Skeletal muscle tissue (tissue), 3 donors: ENCODE measurements at regions not wholly inside any gene's neighbourhood (a gene's known extent, or its start where the extent isn't known, plus 50 kb on each side); places are given as distances from the start of the nearest gene placed in this dataset.
A peak's percentile ranks its signal among the peaks of the same experiment; 100 is the strongest.

Experiments
- H3K27ac ChIP-seq: one replicate; pipeline ENCODE4 v1.7.0; 2013; ENCODE audit warnings: mild to moderate bottlenecking, low read depth, low read length, inconsistent platforms
- H3K27me3 ChIP-seq, 3 donors: one replicate each; pipeline ENCODE4 v1.7.0; 2013; ENCODE audit warnings: low read length in 3 of 3; ENCODE audit not compliant: control insufficient read depth in 3 of 3, insufficient read depth in 3 of 3
- H3K36me3 ChIP-seq, 3 donors: one replicate each; pipeline ENCODE4 v1.7.0; 2013; ENCODE audit warnings: low read length in 3 of 3; ENCODE audit not compliant: control insufficient read depth in 3 of 3, insufficient read depth in 3 of 3
- H3K4me1 ChIP-seq, 3 donors: one replicate each; pipeline ENCODE4 v1.7.0; 2013; ENCODE audit warnings: low read length in 3 of 3, mild to moderate bottlenecking in 3 of 3; ENCODE audit not compliant: control insufficient read depth in 3 of 3, insufficient read depth in 3 of 3
- H3K4me3 ChIP-seq, 3 donors: one replicate each; pipeline ENCODE4 v1.7.0; 2013; ENCODE audit warnings: low read length in 3 of 3
- H3K9ac ChIP-seq, 3 donors: one replicate each; pipeline ENCODE4 v1.7.0; 2013; ENCODE audit warnings: low read length in 3 of 3, mild to moderate bottlenecking in 3 of 3, moderate library complexity in 2 of 3, low read depth in 1 of 3
- H3K9me3 ChIP-seq, 3 donors: one replicate each; pipeline ENCODE4 v1.7.0; 2013; ENCODE audit warnings: low read length in 3 of 3; ENCODE audit not compliant: control insufficient read depth in 3 of 3
- donor health status: Osteomylitis.

- Histone ChIP-seq H3K27me3 (no peaks in the 10 kb centered on the region), H3K27ac (peak overlapping the region; percentile 68), H3K9ac (no peak overlapping the region), H3K9me3 (no peaks in the 10 kb centered on the region), H3K4me1 (peaks cover 0 to 10% (median 9%) of the 10 kb centered on the region in 3 donors), H3K36me3 (no peaks in the 10 kb centered on the region), H3K4me3 (peak overlapping the region in 1 of 3 donors; percentile 6)
Measured at GRCh38 chr7:47669178-47669891, 87.4 kb upstream of the TNS3 start.

- no peak overlapping the region for H3K4me3 ChIP-seq
- no peak overlapping the region for H3K9ac ChIP-seq
- H3K27me3 ChIP-seq, result no peaks in the 10 kb centered on the region
- no peaks in the 10 kb centered on the region for H3K36me3 ChIP-seq
- H3K9me3 ChIP-seq, result no peaks in the 10 kb centered on the region
- H3K27ac ChIP-seq, result no peak overlapping the region
- peaks cover 8 to 21% (median 20%) of the 10 kb centered on the region in 3 donors for H3K4me1 ChIP-seq
Measured at GRCh38 chr7:47666164-47666862, 84.4 kb upstream of the TNS3 start.

- H3K9me3 ChIP-seq, result no peaks in the 10 kb centered on the region
- no peak overlapping the region for H3K9ac ChIP-seq
- peaks cover 8 to 23% (median 17%) of the 10 kb centered on the region in 3 donors for H3K4me1 ChIP-seq
- no peaks in the 10 kb centered on the region for H3K27me3 ChIP-seq
- no peak overlapping the region for H3K4me3 ChIP-seq
- no peaks in the 10 kb centered on the region for H3K36me3 ChIP-seq
- no peak overlapping the region for H3K27ac ChIP-seq
Measured at GRCh38 chr7:47664650-47665195, 82.8 kb upstream of the TNS3 start.

- Histone ChIP-seq H3K9ac (no peak overlapping the region), H3K27me3 (no peaks in the 10 kb centered on the region), H3K27ac (no peak overlapping the region), H3K4me1 (peaks cover 8 to 15% (median 11%) of the 10 kb centered on the region in 3 donors), H3K9me3 (no peaks in the 10 kb centered on the region), H3K4me3 (no peak overlapping the region), H3K36me3 (no peaks in the 10 kb centered on the region)
Measured at GRCh38 chr7:47663851-47664250, 81.9 kb upstream of the TNS3 start.

GRCh38 chr7:47663213-47663612, 81.3 kb upstream of the TNS3 start:
- Histone ChIP-seq H3K27me3 (no peaks in the 10 kb centered on the region), H3K9ac (no peak overlapping the region), H3K4me1 (peaks cover 8 to 15% (median 11%) of the 10 kb centered on the region in 3 donors), H3K4me3 (no peak overlapping the region), H3K36me3 (no peaks in the 10 kb centered on the region), H3K9me3 (no peaks in the 10 kb centered on the region), H3K27ac (no peak overlapping the region)

- Histone ChIP-seq H3K27ac (no peak overlapping the region), H3K4me1 (peaks cover 8 to 15% (median 11%) of the 10 kb centered on the region in 3 donors), H3K4me3 (no peak overlapping the region), H3K9ac (no peak overlapping the region), H3K36me3 (no peaks in the 10 kb centered on the region), H3K9me3 (no peaks in the 10 kb centered on the region), H3K27me3 (no peaks in the 10 kb centered on the region)
Measured at GRCh38 chr7:47661051-47661714, 79.3 kb upstream of the TNS3 start.

GRCh38 chr7:47659664-47660462, 78.0 kb upstream of the TNS3 start:
- peaks cover 8 to 15% (median 11%) of the 10 kb centered on the region in 3 donors for H3K4me1 ChIP-seq
- H3K4me3 ChIP-seq, result no peak overlapping the region
- H3K9me3 ChIP-seq, result no peaks in the 10 kb centered on the region
- no peaks in the 10 kb centered on the region for H3K27me3 ChIP-seq
- no peaks in the 10 kb centered on the region for H3K36me3 ChIP-seq
- no peak overlapping the region for H3K9ac ChIP-seq
- H3K27ac ChIP-seq, result no peak overlapping the region

- no peak overlapping the region for H3K4me3 ChIP-seq
- H3K27ac ChIP-seq, result no peak overlapping the region
- H3K9ac ChIP-seq, result no peak overlapping the region
- H3K4me1 ChIP-seq, result peaks cover 6 to 15% (median 11%) of the 10 kb centered on the region in 3 donors
- no peaks in the 10 kb centered on the region for H3K9me3 ChIP-seq
- H3K36me3 ChIP-seq, result no peaks in the 10 kb centered on the region
- no peaks in the 10 kb centered on the region for H3K27me3 ChIP-seq
Measured at GRCh38 chr7:47658886-47659635, 77.2 kb upstream of the TNS3 start.

GRCh38 chr7:47657126-47657525, 75.2 kb upstream of the TNS3 start:
- Histone ChIP-seq H3K9ac (no peak overlapping the region), H3K4me1 (peaks cover 0 to 4% (median 0%) of the 10 kb centered on the region in 3 donors), H3K27ac (no peak overlapping the region), H3K4me3 (no peak overlapping the region), H3K36me3 (no peaks in the 10 kb centered on the region), H3K9me3 (no peaks in the 10 kb centered on the region), H3K27me3 (no peaks in the 10 kb centered on the region)
